Parathyroid adenoma (tissue), 2 donors: ENCODE measurements at regions not wholly inside any gene's neighbourhood (a gene's known extent, or its start where the extent isn't known, plus 50 kb on each side); places are given as distances from the start of the nearest gene placed in this dataset.

Experiments used
- H2AFZ ChIP-seq: fragments of 300-600 bp; sonication (generic); one replicate; pipeline ENCODE4 v1.7.0; 2017; ENCODE audit warnings: antibody characterized with exemption, mild to moderate bottlenecking
- H3K27ac ChIP-seq: fragments of 300-600 bp; sonication (generic); one replicate; pipeline ENCODE4 v1.7.0; 2017
- H3K27me3 ChIP-seq: fragments of 300-600 bp; sonication (generic); one replicate; pipeline ENCODE4 v1.7.0; 2017; ENCODE audit warnings: low read length; ENCODE audit not compliant: control insufficient read depth, insufficient read depth
- H3K36me3 ChIP-seq: fragments of 300-600 bp; sonication (generic); one replicate; pipeline ENCODE4 v1.7.0; 2017; ENCODE audit warnings: low read length; ENCODE audit not compliant: control insufficient read depth, insufficient read depth
- H3K4me1 ChIP-seq: fragments of 300-600 bp; sonication (generic); one replicate; pipeline ENCODE4 v1.7.0; 2017; ENCODE audit warnings: control low read depth
- H3K4me2 ChIP-seq: fragments of 300-600 bp; sonication (generic); one replicate; pipeline ENCODE4 v1.7.0; 2017; ENCODE audit warnings: low read length
- H3K4me3 ChIP-seq: fragments of 300-600 bp; sonication (generic); one replicate; pipeline ENCODE4 v1.7.0; 2017; ENCODE audit warnings: low read depth, low read length
- H3K79me2 ChIP-seq: fragments of 300-600 bp; sonication (generic); one replicate; pipeline ENCODE4 v1.7.0; 2017; ENCODE audit warnings: control low read depth
- H3K9ac ChIP-seq: fragments of 300-600 bp; sonication (generic); one replicate; pipeline ENCODE4 v1.7.0; 2017; ENCODE audit warnings: mild to moderate bottlenecking
- H3K9me3 ChIP-seq: fragments of 300-600 bp; sonication (generic); one replicate; pipeline ENCODE4 v1.7.0; 2017; ENCODE audit warnings: low read length; ENCODE audit not compliant: control insufficient read depth
- TF ChIP-seq, protein P1 (sequence below): fragments of 300-600 bp; sonication (generic); IDR thresholded peaks from one replicate; pipeline ENCODE4 v1.7.0; 2017; ENCODE audit warnings: antibody characterized with exemption, mild to moderate bottlenecking
- donor health status: primary hyperparathyroidism.

DNA sequence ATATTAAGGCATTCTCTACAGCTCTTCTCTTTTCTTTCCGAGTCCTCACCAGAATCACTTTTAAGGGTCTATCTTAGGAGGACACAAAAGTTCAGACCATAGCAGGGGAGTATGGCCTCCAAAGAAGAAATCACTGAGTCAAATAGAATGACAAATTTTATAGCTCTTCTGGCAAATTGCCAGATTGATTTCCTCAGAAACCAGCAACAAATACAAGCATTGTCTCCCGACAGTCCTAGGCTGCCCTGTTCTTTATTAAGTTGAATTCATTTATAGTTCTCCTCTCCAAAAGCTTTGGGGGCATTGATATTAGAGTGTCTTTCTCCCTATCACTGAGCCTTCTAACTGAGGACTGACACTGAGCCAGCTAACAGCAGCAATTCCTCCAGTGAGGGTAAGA lies 156.4 kb upstream of the FRMD6 start:
- Histone ChIP-seq H3K27me3 (no peaks in the 10 kb centered on the region), H3K9me3 (peaks cover 6% of the 10 kb centered on the region), H3K27ac (no peak overlapping the region), H3K4me2 (no peak overlapping the region), H3K36me3 (no peaks in the 10 kb centered on the region), H3K4me3 (no peak overlapping the region), H3K79me2 (no peaks in the 10 kb centered on the region), H2AFZ (no peak overlapping the region), H3K4me1 (no peaks in the 10 kb centered on the region), H3K9ac (no peak overlapping the region)
- TF ChIP-seq, protein P1, sequence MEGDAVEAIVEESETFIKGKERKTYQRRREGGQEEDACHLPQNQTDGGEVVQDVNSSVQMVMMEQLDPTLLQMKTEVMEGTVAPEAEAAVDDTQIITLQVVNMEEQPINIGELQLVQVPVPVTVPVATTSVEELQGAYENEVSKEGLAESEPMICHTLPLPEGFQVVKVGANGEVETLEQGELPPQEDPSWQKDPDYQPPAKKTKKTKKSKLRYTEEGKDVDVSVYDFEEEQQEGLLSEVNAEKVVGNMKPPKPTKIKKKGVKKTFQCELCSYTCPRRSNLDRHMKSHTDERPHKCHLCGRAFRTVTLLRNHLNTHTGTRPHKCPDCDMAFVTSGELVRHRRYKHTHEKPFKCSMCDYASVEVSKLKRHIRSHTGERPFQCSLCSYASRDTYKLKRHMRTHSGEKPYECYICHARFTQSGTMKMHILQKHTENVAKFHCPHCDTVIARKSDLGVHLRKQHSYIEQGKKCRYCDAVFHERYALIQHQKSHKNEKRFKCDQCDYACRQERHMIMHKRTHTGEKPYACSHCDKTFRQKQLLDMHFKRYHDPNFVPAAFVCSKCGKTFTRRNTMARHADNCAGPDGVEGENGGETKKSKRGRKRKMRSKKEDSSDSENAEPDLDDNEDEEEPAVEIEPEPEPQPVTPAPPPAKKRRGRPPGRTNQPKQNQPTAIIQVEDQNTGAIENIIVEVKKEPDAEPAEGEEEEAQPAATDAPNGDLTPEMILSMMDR: no peak

DNA sequence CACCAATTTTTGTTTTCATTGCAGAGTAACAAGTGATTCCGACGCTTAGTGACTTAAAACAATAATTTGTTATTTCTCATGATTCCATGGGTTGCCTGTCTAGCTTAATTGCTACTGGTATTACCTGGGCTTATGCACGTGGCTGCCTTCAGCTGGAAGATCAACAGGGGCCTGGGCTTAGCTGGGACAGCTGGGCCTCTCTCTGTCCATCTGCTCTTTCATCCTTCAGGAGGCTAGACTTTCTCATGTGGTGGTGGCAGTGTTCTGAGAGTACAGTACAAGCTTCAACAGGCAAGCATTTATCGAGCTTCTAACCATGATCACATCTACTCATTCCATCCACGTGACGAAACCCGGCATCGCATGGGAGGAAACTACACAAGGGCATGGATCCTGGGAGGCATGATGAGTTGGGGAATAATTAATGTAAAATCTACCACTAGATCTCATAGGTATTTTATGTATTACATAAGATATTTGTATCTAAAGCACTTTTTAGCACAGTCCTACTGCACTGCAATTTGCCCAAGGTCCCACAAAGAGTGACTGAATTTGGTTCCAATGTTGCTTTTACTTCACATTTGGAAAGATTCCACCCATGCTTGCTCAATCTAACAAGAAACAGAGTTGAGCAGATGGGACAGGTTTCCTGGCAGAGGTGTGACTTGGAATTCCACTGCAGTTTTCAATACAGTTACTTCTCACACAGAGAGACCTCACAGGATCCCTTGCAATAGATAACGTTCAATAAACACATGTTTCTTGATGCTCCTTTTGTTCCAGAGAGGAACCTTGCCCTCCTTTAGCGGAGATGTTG lies 153.1 kb upstream of the FRMD6 start:
- H3K27me3 ChIP-seq: no peaks in the 10 kb centered on the region
- no peaks in the 10 kb centered on the region for H3K79me2 ChIP-seq
- H3K36me3 ChIP-seq: no peaks in the 10 kb centered on the region
- peaks cover 6% of the 10 kb centered on the region for H3K9me3 ChIP-seq
- H3K4me2 ChIP-seq: no peak overlapping the region
- TF ChIP-seq, protein P1: no peak
- no peak overlapping the region for H3K9ac ChIP-seq
- no peak overlapping the region for H3K4me3 ChIP-seq
- no peak overlapping the region for H3K27ac ChIP-seq
- no peak overlapping the region for H2AFZ ChIP-seq
- H3K4me1 ChIP-seq: no peaks in the 10 kb centered on the region

DNA sequence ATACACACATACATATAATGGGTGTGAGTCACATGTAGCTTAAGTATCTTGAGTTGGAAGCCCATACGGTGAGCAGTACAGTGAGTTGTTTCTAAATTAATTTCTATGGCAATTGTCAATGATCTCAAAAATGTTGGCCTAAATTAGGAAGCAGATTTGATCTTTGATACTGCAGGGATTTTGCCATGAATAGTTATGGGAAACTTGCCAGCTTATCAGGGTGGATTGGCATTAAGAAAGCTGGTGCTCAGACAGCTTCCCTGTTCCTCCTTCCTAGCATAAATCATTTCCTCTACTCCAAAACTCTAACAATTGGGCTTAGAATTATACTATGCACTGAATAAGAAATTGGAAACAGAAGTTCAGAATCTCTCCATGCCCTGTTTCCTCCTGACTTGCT lies 150.9 kb upstream of the FRMD6 start:
- H3K9me3 ChIP-seq: peaks cover 3% of the 10 kb centered on the region

DNA sequence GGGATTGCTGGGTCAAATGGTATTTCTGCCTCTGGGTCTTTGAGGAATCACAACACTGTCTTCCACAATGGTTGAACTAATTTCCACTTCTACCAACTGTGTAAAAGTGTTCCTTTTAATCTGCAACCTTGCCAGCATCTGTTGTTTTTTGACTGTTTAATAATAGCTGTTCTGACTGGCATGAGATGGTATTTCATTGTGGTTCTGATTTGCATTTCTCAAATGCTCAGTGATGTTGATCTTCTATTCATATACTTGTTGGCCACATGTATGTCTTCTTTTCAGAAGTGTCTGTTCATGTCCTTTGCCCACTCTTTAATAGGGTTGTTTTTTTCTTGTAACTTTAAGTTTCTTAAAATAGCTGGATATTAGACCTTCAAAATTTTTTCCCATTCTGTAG lies 150.0 kb upstream of the FRMD6 start:
- no peak overlapping the region for H3K9ac ChIP-seq
- no peak overlapping the region for H3K27ac ChIP-seq
- H3K79me2 ChIP-seq: no peaks in the 10 kb centered on the region
- no peaks in the 10 kb centered on the region for H3K36me3 ChIP-seq
- no peak overlapping the region for H2AFZ ChIP-seq
- no peaks in the 10 kb centered on the region for H3K27me3 ChIP-seq
- no peaks in the 10 kb centered on the region for H3K4me1 ChIP-seq
- H3K9me3 ChIP-seq: no peaks in the 10 kb centered on the region
- TF ChIP-seq, protein P1: no peak
- no peak overlapping the region for H3K4me2 ChIP-seq
- H3K4me3 ChIP-seq: no peak overlapping the region

More for the DNA sequence above, 150.9 kb upstream of the FRMD6 start:
- TF ChIP-seq, protein P1: no peak
- no peaks in the 10 kb centered on the region for H3K27me3 ChIP-seq
- no peak overlapping the region for H2AFZ ChIP-seq
- H3K79me2 ChIP-seq: no peaks in the 10 kb centered on the region
- no peaks in the 10 kb centered on the region for H3K4me1 ChIP-seq
- no peak overlapping the region for H3K27ac ChIP-seq
- H3K4me2 ChIP-seq: no peak overlapping the region
- H3K9ac ChIP-seq: no peak overlapping the region
- H3K4me3 ChIP-seq: no peak overlapping the region
- H3K36me3 ChIP-seq: no peaks in the 10 kb centered on the region

DNA sequence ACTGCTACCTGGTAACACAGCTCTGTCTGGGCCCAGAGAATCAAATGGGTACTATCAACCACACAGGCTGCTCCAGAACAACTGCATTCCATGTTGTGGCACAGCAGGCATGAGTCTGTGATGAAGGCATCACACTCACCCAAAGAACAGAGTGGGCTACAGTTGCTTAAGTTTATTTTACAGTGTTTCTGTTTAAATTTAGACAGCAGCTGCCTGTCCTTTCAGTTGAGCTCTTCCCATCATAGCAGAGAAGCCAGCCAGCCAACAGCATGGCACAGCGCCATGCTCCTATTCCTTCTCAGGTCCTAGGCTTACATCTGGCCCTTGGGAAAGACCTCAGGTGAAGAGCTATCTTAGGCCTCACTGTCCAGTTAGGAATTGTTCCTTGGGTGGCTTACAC lies 147.0 kb upstream of the FRMD6 start:
- no peak overlapping the region for H3K4me3 ChIP-seq
- H3K27me3 ChIP-seq: no peaks in the 10 kb centered on the region
- no peaks in the 10 kb centered on the region for H3K9me3 ChIP-seq
- H3K4me1 ChIP-seq: no peaks in the 10 kb centered on the region
- H2AFZ ChIP-seq: no peak overlapping the region
- TF ChIP-seq, protein P1: no peak
- H3K79me2 ChIP-seq: no peaks in the 10 kb centered on the region
- no peaks in the 10 kb centered on the region for H3K36me3 ChIP-seq
- H3K27ac ChIP-seq: no peak overlapping the region
- H3K4me2 ChIP-seq: no peak overlapping the region
- H3K9ac ChIP-seq: no peak overlapping the region
